Tibial nerve (tissue), 4 donors: ENCODE measurements at regions not wholly inside any gene's neighbourhood (a gene's known extent, or its start where the extent isn't known, plus 50 kb on each side); places are given as distances from the start of the nearest gene placed in this dataset.

ENCODE experiments used
- DNase-seq, 2 donors: peaks; one replicate each; pipeline ENCODE4 v3.0.0-alpha.2; 2019; ENCODE audit warnings: low spot score in 2 of 2
- H3K27ac ChIP-seq, 4 donors: fragments of 200-600 bp; sonication (generic) in 3 of 4; one replicate each; pipeline ENCODE4 v1.5.1; 2017 to 2019; ENCODE audit warnings: mild to moderate bottlenecking in 1 of 4
- H3K27me3 ChIP-seq, 2 donors: fragments of 200-600 bp; sonication (generic) in 1 of 2; one replicate each; pipeline versions ENCODE4 v1.5.1 to v1.6.0; 2017 to 2019
- H3K36me3 ChIP-seq, 3 donors: fragments of 200-600 bp; sonication (generic); one replicate each; pipeline ENCODE4 v1.5.1; 2018 to 2019
- H3K4me1 ChIP-seq, 4 donors: fragments of 200-600 bp; sonication (generic) in 3 of 4; one replicate each; pipeline ENCODE4 v1.5.1; 2017 to 2019
- H3K4me3 ChIP-seq, 4 donors: fragments of 200-600 bp; sonication (generic) in 3 of 4; one replicate each; pipeline ENCODE4 v1.5.1; 2017 to 2019; ENCODE audit warnings: mild to moderate bottlenecking in 1 of 4, moderate library complexity in 1 of 4
- H3K9me3 ChIP-seq, 4 donors: fragments of 200-600 bp; sonication (generic) in 3 of 4; one replicate each; pipeline ENCODE4 v1.5.1; 2017 to 2019
- CTCF ChIP-seq, 5 experiments: fragments of 200-600 bp in 3 of 5; fragments of 450-650 bp in 2 of 5; sonication (generic) in 3 of 5; IDR thresholded peaks; one replicate each; pipeline ENCODE4 v1.5.1; 2016 to 2019; ENCODE audit warnings: antibody characterized with exemption in 5 of 5, mild to moderate bottlenecking in 3 of 5, moderate library complexity in 2 of 5
- EP300 ChIP-seq, 2 donors: sonication (generic); formaldehyde crosslinking; IDR thresholded peaks; one replicate each; pipeline ENCODE4 v1.6.1; 2017; ENCODE audit warnings: antibody characterized with exemption in 2 of 2, mild to moderate bottlenecking in 1 of 2
- POLR2A ChIP-seq, 2 donors: fragments of 450-650 bp; IDR thresholded peaks; one replicate each; pipeline ENCODE4 v1.6.1; 2017; ENCODE audit warnings: antibody characterized with exemption in 2 of 2, mild to moderate bottlenecking in 2 of 2, moderate library complexity in 2 of 2
- WGBS, 2 donors: methylation state at CpG; one replicate each; pipeline ENCODE4 v1.1.5; 2018; 5-methylcytosine and 5-hydroxymethylcytosine counted together

- no peaks in the 10 kb centered on the region for H3K36me3 ChIP-seq
- H3K9me3 ChIP-seq, result no peaks in the 10 kb centered on the region
- DNase-seq, result no peak
- no peaks in the 10 kb centered on the region for H3K27me3 ChIP-seq
- no peak overlapping the region for H3K27ac ChIP-seq
- peaks cover 0 to 19% (median 0%) of the 10 kb centered on the region in 4 donors for H3K4me1 ChIP-seq
- no peak for TF ChIP-seq POLR2A (IDR thresholded peaks at IDR 0.05)
- TF ChIP-seq CTCF (IDR thresholded peaks at IDR 0.05), result no peak
- TF ChIP-seq EP300 (IDR thresholded peaks at IDR 0.05), result no peak
- H3K4me3 ChIP-seq, result peak overlapping the region in 1 of 4 donors; percentile 7
- WGBS, 2 donors, result 32 to 34% methylated on average over 6 of the region's 6 CpGs
Observed at GRCh38 chr1:190578526-190578925, 100.9 kb upstream of the BRINP3 start.

DNA sequence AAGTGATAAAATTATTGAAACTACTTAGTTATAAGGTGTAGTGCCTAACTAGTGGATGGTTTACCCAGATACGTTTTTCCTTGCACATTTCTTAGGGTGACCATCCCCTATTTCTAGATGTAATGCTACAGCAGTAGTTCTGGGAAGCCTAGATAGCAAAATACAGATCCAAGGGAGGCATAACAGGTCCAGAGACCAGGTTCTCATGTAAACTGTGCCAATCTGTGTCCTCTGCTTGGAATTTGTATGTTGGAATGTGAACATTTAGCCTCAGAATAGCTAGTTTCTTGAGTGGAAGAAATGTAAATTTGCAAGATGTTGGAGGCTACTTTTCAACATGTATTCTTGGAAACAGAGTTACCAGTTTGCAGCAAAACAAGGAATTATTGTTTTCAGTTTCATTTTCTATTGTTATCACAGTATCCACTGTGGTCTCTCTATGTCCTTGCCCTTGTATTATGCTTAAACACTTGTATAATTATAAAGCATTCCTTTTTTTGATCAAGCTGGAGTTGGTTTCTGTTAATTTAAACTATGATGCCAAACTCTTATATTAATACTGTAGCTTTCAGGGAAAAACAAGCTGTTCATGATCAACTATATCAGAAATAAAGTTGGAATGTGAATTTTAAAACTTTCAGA lies 102.0 kb upstream of the BRINP3 start:
- Histone ChIP-seq H3K4me3 (no peak overlapping the region), H3K36me3 (no peaks in the 10 kb centered on the region), H3K4me1 (peaks cover 0 to 19% (median 0%) of the 10 kb centered on the region in 4 donors), H3K9me3 (no peaks in the 10 kb centered on the region), H3K27me3 (no peaks in the 10 kb centered on the region), H3K27ac (peak overlapping the region in 2 of 4 donors; percentile 29 to 38)
- no peak for TF ChIP-seq EP300 (IDR thresholded peaks at IDR 0.05)
- no peak for TF ChIP-seq CTCF (IDR thresholded peaks at IDR 0.05)
- TF ChIP-seq POLR2A (IDR thresholded peaks at IDR 0.05), result no peak
- WGBS, 2 donors, result 23 to 38% methylated on average over 1 of the region's 1 CpG
- no peak for DNase-seq

DNA sequence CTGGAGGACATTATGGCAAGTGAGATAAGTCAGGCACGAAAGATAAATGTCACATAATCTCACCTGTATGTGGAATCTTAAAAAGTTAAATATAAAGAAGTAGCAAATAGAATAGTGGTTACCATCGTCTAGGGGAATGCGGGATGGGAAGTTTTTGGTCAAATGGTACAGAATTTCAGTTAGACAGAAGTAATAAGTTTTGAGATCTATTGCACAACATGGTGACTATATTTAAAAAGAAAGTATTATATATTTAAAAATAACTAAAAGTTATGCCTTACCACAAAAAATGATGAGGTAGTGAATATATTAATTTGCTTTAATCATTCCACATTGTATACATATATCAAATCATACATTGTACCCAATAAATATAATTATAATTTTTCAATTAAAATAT lies 106.2 kb upstream of the BRINP3 start:
- no peaks in the 10 kb centered on the region for H3K9me3 ChIP-seq
- no peaks in the 10 kb centered on the region for H3K36me3 ChIP-seq
- H3K4me3 ChIP-seq, result no peak overlapping the region
- WGBS, 2 donors, result 94% methylated on average over 3 of the region's 3 CpGs
- DNase-seq, result no peak
- TF ChIP-seq POLR2A (IDR thresholded peaks at IDR 0.05), result no peak
- TF ChIP-seq CTCF (IDR thresholded peaks at IDR 0.05), result no peak
- TF ChIP-seq EP300 (IDR thresholded peaks at IDR 0.05), result no peak
- H3K27me3 ChIP-seq, result no peaks in the 10 kb centered on the region
- peaks cover 0 to 10% (median 0%) of the 10 kb centered on the region in 4 donors for H3K4me1 ChIP-seq
- no peak overlapping the region for H3K27ac ChIP-seq

DNA sequence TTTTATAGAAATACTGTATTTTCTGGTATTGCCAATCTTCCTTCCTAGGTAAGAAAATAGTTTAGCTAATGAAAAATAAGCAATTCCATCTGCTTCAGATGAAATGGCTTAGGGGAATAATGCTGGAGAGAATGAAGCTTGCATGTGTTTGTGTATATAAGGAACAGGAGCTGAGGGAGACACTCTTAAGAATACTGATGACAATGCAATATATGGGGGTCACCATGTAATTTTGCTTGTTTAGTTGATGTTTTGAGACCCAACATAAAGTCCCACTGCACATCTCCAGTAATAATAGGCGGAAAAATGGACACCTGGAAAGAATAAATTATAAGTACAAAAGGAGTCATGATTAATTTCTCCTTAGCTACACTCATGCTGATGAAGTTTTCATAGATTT lies 110.8 kb upstream of the BRINP3 start:
- TF ChIP-seq EP300 (IDR thresholded peaks at IDR 0.05), result no peak
- no peak for TF ChIP-seq CTCF (IDR thresholded peaks at IDR 0.05)
- TF ChIP-seq POLR2A (IDR thresholded peaks at IDR 0.05), result no peak
- Histone ChIP-seq H3K27ac (no peak overlapping the region), H3K4me3 (no peak overlapping the region), H3K36me3 (no peaks in the 10 kb centered on the region), H3K27me3 (no peaks in the 10 kb centered on the region), H3K4me1 (no peaks in the 10 kb centered on the region), H3K9me3 (no peaks in the 10 kb centered on the region)
- 65 to 74% methylated on average over 1 of the region's 1 CpG for WGBS, 2 donors
- no peak for DNase-seq

GRCh38 chr1:190595438-190595837 lies 117.8 kb upstream of the BRINP3 start:
- Histone ChIP-seq H3K27ac (no peak overlapping the region), H3K4me1 (no peaks in the 10 kb centered on the region), H3K4me3 (no peak overlapping the region), H3K9me3 (no peaks in the 10 kb centered on the region), H3K27me3 (no peaks in the 10 kb centered on the region), H3K36me3 (no peaks in the 10 kb centered on the region)
- DNase-seq, result no peak
- 78 to 86% methylated on average over 2 of the region's 2 CpGs for WGBS, 2 donors
- TF ChIP-seq CTCF (IDR thresholded peaks at IDR 0.05), result no peak
- no peak for TF ChIP-seq POLR2A (IDR thresholded peaks at IDR 0.05)
- no peak for TF ChIP-seq EP300 (IDR thresholded peaks at IDR 0.05)
